ENCODE measurements at regions not wholly inside any gene's neighbourhood (a gene's known extent, or its start where the extent isn't known, plus 50 kb on each side); places are given as distances from the start of the nearest gene placed in this dataset.

DNA sequence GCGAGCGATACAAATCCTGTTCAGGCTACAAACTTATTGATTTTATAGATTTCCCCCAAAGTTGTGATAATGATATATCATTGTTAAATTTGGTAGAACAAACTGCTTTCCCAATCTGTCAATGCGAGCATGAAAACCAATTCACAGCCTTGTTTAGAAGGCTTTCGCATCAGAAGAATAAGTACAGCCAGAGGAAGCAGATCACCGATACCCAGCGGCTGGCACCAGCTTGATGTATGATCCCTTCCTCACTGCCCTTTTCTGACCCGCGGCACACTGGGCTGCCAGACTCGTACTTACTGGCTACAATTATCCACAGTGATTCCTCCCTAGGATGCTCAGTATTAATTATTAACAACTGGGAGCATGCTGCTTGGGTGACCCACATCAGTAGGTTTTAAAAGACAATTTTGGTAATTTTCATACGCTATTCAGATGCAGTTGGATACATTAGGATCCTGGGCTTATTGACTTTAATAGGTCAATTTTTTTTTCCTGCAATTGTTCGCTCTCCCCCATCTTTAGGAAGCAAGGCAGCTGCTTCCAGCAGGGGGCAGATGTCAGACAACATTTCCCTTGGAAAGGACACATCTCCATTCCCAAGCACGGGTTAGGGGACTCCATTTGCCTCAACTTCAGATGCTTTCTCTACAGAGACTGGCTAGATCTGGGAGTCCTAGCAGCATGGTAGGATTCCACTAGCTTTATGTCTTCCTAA, 582.7 kb upstream of the PSMD7 start:
- intact Hi-C loops (cut with DNase I; ENCODE audit: low total_unique reads) = no loop called here
- Histone ChIP-seq H3K4me1 (no peaks in the 10 kb centered on the region), H3K27ac (no peak overlapping the region), H3K4me3 (no peak overlapping the region), H3K9me3 (no peaks in the 10 kb centered on the region), H3K36me3 (no peaks in the 10 kb centered on the region), H3K27me3 (replicated peaks in 1 of 7) (no peaks in the 10 kb centered on the region)
- WGBS, 5 donors = 80 to 86% (median 83%) methylated on average over 12 of the region's 12 CpGs
- no peak for DNase-seq
- TF ChIP-seq, protein P1, sequence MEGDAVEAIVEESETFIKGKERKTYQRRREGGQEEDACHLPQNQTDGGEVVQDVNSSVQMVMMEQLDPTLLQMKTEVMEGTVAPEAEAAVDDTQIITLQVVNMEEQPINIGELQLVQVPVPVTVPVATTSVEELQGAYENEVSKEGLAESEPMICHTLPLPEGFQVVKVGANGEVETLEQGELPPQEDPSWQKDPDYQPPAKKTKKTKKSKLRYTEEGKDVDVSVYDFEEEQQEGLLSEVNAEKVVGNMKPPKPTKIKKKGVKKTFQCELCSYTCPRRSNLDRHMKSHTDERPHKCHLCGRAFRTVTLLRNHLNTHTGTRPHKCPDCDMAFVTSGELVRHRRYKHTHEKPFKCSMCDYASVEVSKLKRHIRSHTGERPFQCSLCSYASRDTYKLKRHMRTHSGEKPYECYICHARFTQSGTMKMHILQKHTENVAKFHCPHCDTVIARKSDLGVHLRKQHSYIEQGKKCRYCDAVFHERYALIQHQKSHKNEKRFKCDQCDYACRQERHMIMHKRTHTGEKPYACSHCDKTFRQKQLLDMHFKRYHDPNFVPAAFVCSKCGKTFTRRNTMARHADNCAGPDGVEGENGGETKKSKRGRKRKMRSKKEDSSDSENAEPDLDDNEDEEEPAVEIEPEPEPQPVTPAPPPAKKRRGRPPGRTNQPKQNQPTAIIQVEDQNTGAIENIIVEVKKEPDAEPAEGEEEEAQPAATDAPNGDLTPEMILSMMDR (IDR thresholded peaks at IDR 0.05 in 8 of 11, conservative IDR thresholded peaks at IDR 0.05 in 3 of 11) = peak in 2 of 11 experiments; percentile 24 to 30
- no peak for TF ChIP-seq POLR2AphosphoS5 (IDR thresholded peaks at IDR 0.05)

DNA sequence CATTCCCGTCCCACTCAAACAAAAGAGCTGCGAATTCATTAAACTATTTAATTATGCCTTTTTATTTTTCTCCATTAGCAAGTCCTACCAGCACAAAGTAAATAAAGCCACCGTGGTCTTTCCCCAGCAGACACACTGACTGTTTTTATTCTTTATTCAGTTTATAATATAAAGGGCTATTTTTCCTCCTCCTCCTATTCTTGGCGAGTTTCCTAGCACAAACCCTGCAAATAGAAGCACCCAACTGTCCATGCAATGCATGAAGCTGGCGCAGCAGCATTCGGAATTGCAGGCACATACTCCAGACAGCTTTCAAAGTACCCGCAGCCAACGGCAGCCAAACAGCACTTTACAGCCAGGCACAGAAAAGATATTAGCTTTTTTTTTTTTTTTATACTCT, 583.4 kb upstream of the PSMD7 start:
- 64 to 82% (median 74%) methylated on average over 8 of the region's 8 CpGs for WGBS, 5 donors

DNA sequence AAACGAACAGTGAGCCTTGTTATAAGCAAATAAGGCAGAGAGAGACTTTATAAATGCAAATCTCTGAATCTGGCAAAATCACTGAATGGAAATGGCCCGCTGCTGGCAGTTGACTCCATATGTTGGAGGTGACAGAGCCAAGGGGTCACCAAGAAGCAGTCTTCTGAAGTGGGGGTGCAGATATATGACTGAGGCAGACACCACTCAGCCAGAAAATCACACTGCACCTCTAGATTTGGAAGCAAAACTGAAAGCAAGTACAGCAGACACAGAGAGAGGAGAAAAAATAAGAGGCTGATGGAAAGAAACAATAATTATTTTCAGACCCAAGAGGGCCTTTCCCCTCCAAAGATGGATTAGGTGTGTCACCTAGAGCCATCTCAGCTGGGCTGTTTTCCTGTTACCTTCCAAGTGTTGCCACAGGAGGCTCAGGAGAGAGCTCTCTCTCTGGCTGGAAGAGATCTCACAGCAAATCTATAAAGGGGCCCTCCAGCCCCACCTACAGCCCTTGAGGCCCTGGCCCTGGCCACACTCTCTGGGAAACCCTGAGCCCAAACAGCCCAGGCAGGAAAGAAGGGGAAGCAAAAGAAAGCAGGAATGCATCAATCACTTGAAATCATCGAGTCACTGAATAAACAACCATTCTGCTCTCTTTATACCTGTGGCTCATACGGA, 585.1 kb upstream of the PSMD7 start:
- H3K4me1 ChIP-seq = no peaks in the 10 kb centered on the region
- DNase-seq = no peak
- H3K9me3 ChIP-seq = no peaks in the 10 kb centered on the region
- intact Hi-C loops (cut with DNase I; ENCODE audit: low total_unique reads) = no loop called here
- no peak overlapping the region for H3K4me3 ChIP-seq
- WGBS, 5 donors = 57 to 67% (median 64%) methylated on average over 4 of the region's 4 CpGs
- TF ChIP-seq POLR2A (IDR thresholded peaks at IDR 0.05) = no peak
- TF ChIP-seq, protein P1 (IDR thresholded peaks at IDR 0.05 in 8 of 11, conservative IDR thresholded peaks at IDR 0.05 in 3 of 11) = no peak
- no peaks in the 10 kb centered on the region for H3K27me3 ChIP-seq (replicated peaks in 1 of 7)
- H3K27ac ChIP-seq = no peak overlapping the region
- no peaks in the 10 kb centered on the region for H3K36me3 ChIP-seq

More for the DNA sequence above, 583.4 kb upstream of the PSMD7 start:
- TF ChIP-seq POLR2AphosphoS5 (IDR thresholded peaks at IDR 0.05) (no peak), POLR2A (IDR thresholded peaks at IDR 0.05) (no peak)
- no peak overlapping the region for H3K4me3 ChIP-seq
- H3K9me3 ChIP-seq = no peaks in the 10 kb centered on the region
- no peak for DNase-seq
- H3K4me1 ChIP-seq = no peaks in the 10 kb centered on the region
- H3K27ac ChIP-seq = no peak overlapping the region
- H3K36me3 ChIP-seq = no peaks in the 10 kb centered on the region
- H3K27me3 ChIP-seq (replicated peaks in 1 of 7) = no peaks in the 10 kb centered on the region
- intact Hi-C loops (cut with DNase I; ENCODE audit: low total_unique reads) = no loop called here

DNA sequence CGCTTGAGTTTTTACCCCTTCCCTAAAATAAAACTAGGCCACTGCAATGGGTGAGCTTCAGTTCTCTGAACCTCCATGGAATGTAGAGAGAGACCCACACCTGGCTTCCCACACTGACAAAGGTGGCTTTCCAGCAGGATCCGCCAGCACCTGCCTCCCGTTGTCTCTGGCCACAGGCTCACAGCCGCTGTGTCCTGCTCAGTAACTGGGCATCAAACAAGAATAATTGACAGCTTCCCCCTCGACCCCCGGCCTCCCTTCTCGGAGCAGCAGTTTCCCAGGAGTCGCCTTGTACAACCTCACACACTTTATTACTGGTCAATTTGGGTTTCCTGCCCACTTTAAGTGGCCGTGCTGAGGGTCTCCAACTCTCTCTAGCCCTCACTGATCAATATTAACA, 586.1 kb upstream of the PSMD7 start:
- Histone ChIP-seq H3K4me3 (no peak overlapping the region), H3K4me1 (no peaks in the 10 kb centered on the region), H3K27me3 (replicated peaks in 1 of 7) (no peaks in the 10 kb centered on the region), H3K36me3 (no peaks in the 10 kb centered on the region), H3K9me3 (no peaks in the 10 kb centered on the region), H3K27ac (no peak overlapping the region)
- TF ChIP-seq POLR2A (IDR thresholded peaks at IDR 0.05) (no peak), POLR2AphosphoS5 (IDR thresholded peaks at IDR 0.05) (no peak)
- TF ChIP-seq, protein P1 (IDR thresholded peaks at IDR 0.05 in 8 of 11, conservative IDR thresholded peaks at IDR 0.05 in 3 of 11) = no peak
- whole genome bisulfite sequencing, 5 donors = 51 to 66% (median 55%) methylated on average over 9 of the region's 9 CpGs
- no peak for DNase-seq
- intact Hi-C loops (cut with DNase I; ENCODE audit: low total_unique reads) = no loop called here

Data from spleen (tissue), 11 donors.